ENCODE measurements at regions not wholly inside any gene's neighbourhood (a gene's known extent, or its start where the extent isn't known, plus 50 kb on each side); places are given as distances from the start of the nearest gene placed in this dataset.

- TF ChIP-seq CTCF (IDR thresholded peaks at IDR 0.05; ENCODE audit: borderline replicate concordance, extremely low read depth, low read length, poor library complexity, severe bottlenecking) (no peak), EZH2 (IDR thresholded peaks at IDR 0.05; ENCODE audit: borderline replicate concordance, low read depth, low read length, severe bottlenecking) (no peak)
Measured at GRCh38 chr7:34584526-34584925, 73.5 kb upstream of the NPSR1 start.

All from DND-41 (cell line).